GM21360 (cell line): ENCODE measurements at regions not wholly inside any gene's neighbourhood (a gene's known extent, or its start where the extent isn't known, plus 50 kb on each side); places are given as distances from the start of the nearest gene placed in this dataset.

Experiments
- ATAC-seq: cut with Tn5 transposase; IDR thresholded peaks from one replicate; pipeline ENCODE4 v1.9.1; 2021; ENCODE audit warnings: mild to moderate bottlenecking, moderate library complexity; ENCODE audit not compliant: unreplicated experiment

- ATAC-seq = no peak
These were observed 231.7 kb upstream of the ARRDC4 start for GRCh38 chr15:97728791-97729190.

DNA sequence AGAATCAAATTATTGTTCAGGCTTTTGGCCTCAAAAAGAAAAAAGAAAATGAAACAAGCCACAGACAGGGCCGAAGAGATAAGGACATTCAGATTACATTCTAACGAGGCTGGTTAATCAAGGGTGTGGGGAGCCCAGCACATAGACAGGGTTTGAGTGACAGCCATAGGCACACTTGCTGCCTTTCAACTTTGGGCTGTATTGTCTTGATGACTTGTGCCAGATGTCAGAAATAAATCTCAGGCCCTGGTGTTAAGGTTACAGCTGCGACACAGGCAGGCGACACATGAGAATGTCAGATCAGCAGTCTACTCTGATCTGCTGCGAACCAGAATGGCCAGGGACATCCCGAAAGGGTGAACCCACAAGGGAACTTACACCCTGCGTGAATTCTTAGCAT lies 231.2 kb upstream of the ARRDC4 start:
- no peak for ATAC-seq

DNA sequence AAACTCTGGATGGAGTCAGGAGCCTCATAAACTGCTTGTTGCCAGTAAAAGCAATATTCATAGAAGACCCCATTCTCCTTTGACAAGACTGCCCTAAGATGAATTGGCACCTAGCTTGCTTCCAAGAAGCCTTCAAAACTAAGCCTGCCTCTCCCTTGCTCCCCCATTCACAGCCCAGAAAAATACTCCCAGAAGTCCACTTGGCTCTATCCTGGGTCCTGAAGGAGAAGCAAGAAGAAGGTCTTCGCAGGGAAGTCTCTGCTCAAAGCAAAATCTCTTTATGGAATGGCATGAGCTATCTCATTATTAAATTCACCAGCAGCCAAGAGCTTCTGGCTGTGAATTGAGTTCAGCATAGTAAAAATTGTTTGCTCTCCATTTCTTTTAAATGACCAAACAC lies 230.2 kb upstream of the ARRDC4 start:
- ATAC-seq = no peak

DNA sequence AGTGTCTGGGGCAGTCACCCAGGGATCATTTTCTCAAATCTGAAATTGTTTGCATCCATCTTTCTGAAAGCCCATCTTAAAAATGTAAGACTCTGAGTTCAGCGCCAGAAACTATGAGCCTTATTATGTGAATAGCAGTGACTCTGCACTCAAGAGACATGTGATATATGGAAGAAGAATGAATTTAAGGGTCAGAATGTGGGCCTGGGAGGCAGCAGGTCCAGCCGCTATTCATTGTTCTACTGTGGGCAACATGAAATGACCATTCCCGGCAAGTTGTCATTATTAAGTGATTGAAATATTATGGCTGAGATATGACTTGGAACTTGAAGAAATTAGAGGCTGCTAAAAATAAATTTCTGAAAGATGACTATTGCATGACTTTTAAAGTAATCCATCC lies 228.6 kb upstream of the ARRDC4 start:
- no peak for ATAC-seq

DNA sequence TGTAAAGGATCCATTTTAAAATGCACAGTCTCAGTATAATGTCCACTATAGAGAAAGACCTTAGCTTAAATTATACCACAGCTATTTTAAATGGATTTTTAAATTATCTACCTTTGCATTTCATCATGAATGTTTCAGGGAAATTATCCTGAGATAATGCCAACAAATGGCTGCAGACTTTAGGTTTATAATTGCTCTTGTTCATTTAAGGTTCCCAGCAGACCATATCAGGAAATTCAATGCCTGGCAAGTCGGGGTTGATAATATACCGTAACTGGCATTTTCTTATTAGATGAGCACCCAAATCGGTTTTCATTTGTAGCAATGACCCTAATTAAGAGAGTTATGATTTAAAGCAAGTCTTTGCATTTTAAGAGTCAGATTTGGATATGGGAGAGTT lies 227.1 kb upstream of the ARRDC4 start:
- ATAC-seq = no peak

DNA sequence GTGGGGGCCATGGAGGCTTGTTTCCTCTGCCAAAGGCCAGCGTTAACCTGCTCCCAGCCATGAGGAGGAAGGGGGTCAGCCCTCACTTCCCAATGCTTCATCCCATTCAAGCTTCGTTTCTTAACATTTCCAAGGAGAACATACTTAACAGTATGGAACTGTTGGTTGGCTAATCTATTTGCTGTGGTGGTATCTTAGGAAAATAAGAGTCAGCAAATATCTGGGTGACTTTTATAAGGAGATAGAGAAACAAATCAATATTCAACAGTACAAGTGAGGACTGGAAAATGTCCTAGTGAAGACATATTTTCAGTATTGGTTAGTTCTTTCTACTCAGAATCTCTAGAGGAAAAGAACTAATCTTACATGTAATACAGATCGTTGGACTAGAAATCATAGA lies 223.8 kb upstream of the ARRDC4 start:
- ATAC-seq = no peak

GRCh38 chr15:97745481-97746071 lies 214.9 kb upstream of the ARRDC4 start:
- peak; percentile 93 for ATAC-seq

DNA sequence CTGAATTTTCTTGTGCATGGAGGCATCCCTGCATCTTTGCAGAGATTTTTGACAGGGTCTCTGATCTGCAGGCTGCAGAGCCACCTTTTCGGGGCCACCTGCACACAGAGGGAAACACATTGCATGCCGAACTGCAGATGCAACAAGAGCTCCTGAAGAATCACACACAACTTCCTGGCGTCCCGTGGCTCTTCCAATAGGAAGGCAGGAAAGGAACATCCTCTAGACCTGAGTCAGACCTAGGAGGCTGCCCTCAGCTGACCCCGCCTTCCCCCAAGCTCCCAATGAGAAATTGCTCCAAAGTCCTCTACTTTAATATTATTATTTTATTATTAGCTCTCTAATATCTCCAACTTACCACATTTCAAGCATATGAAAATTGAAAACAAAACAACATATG lies 213.2 kb upstream of the ARRDC4 start:
- ATAC-seq = no peak

DNA sequence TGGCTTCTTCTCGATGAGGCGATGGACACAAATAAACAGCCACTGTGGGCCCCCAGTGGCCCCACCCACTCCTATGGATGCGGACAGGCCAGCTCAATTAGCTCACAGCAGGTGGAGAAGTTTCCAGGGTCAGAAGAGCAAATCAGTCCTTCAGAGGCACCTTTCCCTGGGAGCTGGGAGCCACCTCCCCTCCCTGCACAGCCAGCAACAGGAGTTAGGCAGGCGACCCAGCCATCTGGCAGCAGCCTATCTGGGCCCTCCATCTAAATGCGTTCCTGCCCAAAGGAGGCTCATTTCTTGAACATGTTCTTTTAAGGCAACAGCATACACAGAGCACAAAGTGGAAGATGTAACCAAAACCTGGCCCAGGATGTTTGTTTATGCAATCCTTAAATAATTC lies 211.9 kb upstream of the ARRDC4 start:
- ATAC-seq = no peak

DNA sequence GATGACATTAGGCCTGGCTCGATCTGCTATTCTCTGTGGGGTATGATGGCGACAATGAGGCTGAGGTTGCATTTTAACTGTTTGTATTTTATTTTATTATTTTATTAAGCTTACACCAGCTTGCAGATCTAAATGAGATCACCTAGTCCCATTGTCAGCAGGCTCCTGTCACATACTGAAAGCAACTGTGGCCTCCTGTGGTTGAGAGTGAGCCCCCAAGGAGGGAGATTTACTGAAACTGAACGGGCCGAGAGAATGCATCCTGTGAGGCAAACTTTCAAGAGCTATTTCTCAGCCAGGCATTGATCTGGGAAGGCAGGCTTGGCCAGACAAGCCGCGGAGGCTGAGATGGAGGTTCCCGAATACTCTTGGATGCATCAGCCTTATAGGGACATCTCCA lies 210.4 kb upstream of the ARRDC4 start:
- no peak for ATAC-seq

DNA sequence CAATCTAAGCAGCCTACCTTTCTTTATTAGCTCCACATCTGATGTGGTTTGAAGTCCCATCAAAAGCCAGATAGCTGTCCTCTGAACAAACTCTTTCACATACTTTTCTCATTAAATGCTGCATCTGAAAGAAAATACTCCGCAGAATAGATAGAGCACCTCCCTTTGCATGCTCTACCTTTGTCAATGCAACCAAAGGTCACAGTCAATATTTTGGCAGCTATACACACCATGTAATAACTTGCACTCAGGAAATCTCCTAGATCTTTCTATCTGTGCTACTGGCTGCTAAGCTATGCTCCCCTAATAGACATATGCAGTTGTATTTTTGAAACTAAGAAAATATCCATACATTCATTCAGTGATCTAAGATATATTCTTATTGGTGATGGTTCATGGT lies 204.8 kb upstream of the ARRDC4 start:
- ATAC-seq = no peak

GRCh38 chr15:97759363-97759762 lies 201.1 kb upstream of the ARRDC4 start:
- ATAC-seq = no peak

GRCh38 chr15:97761110-97761509 lies 199.4 kb upstream of the ARRDC4 start:
- no peak for ATAC-seq

DNA sequence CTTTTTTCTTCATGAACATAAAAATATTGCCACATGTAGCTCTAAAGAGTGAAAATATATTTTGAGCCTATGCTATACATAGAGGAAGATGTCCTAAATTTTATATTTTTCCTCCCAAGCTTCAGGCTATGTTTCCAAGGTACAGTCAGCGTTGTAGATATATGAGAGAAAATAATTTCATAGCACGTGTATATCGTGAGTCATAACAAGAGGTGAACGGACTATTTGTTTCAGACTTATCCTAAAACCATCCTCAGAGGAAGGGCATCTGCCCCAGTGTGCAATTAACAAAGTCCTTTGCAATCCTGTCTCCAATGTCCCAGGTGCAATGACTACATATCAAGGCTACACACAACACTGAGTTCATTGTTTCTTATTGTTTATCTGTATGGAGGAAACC lies 177.3 kb upstream of the ARRDC4 start:
- ATAC-seq = no peak

GRCh38 chr15:97786741-97787140 lies 173.8 kb upstream of the ARRDC4 start:
- ATAC-seq = no peak

DNA sequence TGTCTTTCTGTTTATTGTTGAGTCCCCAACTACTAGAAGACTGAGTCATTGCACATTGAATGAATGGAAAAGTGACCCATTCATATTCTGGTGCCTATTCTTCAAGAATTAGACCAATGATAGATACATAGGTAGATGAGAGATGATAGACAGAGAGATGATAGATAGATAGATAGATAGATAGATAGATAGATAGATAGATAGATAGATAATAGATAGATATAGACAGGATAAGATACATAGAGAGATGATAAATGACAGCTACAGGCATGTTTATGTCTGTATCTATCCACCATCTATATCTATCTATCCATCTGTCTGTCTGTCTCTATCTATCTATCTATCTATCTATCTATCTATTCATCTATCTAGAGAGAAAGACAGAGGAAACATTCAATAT lies 170.3 kb upstream of the ARRDC4 start:
- no peak for ATAC-seq

DNA sequence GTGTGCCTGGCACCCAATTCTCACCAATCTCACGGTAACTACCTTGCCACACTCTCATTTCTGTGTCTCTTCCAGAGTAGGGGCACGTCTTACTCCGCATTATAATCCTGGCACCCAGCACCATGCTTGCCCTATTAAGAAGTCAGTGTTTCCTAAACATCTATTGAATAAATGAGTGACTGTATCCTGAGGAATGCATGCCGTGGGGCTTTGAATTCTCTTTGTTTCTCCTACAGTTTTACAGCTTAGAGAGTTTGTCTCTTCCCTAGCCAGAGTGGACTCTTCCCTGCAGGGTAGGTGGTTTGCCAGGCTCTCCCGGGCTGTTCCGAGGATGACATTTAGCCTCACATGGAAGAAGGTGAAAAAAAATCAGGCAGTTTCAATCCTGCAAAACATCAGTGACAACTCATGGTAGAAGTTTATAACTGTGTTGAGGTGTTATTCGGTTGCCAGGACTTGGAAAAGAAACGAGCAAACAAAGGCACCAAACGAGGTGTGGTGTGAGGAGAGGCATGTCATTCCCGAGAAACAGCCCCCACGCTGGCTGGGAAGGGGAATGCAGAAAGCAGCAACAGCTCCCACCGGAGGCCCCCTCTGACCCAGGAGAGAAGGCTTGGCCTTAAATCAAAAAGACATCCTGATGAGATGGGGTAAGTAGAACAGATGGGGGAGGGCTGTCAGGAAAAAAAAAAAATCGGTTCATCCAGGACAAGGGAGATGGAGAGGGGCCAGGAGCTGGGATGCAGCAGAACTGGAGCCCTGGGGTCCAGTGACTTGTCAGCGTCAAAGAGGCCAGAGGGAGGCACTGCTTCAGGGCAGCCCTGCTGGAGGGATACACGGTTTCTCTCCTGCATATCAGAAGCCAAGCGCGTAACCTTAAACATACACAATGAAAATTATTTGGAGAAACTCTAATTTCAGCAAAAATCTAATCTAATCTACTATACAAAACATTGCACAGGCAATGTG lies 168.4 kb upstream of the ARRDC4 start:
- ATAC-seq = no peak

- no peak for ATAC-seq
These were observed 155.6 kb upstream of the ARRDC4 start for GRCh38 chr15:97804950-97805349.

DNA sequence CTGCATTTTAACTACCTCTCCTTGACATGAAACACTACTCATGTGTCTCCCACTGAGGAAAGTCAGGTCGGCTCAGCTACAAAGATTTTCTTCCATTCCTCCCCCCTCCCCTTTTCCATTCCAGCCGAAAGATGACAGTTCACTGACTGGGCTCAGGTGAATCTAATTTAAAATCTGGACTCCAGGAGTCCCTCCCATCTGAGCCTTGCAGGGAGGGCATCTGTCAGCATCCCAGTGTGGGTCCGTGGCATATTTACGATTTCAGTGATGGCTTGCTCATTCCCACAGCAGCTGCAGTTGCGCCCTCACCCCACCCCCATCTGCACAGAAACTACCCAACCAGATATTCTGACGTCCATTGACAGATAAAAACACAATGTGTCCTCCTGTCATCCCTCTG lies 153.7 kb upstream of the ARRDC4 start:
- ATAC-seq = no peak

DNA sequence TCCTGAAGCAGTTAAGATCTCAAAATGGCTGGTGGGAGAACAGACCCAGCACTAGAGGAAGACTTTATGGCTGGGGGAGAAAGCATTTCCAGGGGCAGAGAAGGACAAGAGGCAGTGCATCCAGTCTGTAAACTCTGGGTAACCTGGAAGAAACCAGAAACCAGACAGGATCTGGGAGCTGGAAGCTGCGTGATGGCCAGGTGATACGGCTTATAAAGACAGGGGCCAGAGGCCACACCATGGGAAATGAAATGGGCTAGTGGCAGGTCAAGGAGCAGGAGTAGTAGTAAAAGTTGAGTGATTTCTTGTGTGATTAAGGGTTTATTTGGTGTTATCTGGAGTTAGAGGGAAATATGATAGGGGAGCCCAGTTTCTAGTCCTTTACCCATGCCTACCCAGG lies 144.7 kb upstream of the ARRDC4 start:
- ATAC-seq = no peak

- no peak for ATAC-seq
These were observed 143.1 kb upstream of the ARRDC4 start for GRCh38 chr15:97817276-97817890.

DNA sequence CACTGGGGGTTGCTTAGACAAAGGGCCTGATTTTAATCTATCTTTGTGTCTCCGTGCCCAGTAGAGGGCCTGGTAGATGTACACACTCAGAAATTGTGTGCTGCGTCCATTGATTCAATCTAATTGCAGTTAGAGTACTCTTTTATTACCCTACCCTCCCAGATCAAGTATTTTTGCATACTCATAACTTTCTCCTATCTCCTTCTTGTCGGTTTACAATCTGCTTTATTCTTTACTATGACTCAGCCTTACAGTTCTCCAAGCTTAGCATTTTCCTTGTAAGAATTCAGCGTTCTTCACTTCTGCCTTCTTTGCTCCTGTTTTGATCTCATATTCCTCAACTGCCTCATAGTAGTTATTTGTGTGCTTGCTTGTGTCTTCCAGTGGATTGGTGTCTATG lies 124.5 kb upstream of the ARRDC4 start:
- no peak for ATAC-seq
